ENCODE measurements at regions not wholly inside any gene's neighbourhood (a gene's known extent, or its start where the extent isn't known, plus 50 kb on each side); places are given as distances from the start of the nearest gene placed in this dataset.

DNA sequence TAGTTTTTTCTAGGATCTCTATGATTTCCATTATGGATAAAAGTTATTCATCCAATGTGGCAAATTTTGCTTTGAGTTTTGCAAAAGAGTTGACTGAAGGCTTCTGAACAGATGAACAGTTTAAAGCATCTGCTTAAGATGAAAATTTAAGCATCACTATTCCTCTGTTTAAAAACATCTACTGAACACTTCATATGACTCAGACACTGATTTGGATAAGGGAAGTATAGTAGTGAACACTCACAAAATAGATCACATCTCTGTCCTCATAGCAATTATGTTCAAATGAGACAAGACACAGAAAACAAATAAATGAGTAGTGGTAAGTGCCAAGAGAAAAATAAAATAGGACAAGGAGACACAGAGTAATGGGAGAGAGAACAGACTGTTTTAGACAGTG lies 157.3 kb downstream of the MBL2 start:
- no peak for DNase-seq

DNA sequence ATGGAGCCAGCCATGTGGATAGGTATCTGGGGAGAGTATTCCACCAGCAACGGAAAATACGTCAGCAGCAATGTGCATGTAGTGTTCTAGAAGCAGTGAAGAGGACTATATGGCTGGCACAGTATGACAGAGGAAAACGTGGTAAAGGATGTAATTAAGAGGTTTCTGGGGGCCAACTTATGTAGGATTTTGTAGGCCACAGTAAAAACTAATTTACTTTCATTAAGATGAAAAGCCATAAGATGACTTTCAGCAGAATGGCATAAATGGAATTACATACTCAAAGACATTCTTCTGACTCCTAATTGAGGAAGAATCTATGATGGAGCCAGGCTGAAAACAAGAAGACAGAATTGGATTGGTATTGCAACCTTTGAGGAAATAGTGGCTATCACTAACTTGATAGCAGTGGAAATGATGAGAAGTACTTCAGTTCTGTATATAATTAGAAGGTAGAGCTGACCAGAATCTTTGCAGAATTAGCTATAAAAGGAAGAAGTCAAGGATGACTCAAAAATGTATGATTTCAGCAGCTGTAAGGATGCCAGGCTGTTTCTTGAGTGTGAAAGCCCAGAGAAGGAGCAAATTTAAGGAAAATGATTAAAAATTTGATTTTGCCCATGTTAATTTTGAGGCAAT lies 156.7 kb downstream of the MBL2 start:
- no peak for DNase-seq

DNA sequence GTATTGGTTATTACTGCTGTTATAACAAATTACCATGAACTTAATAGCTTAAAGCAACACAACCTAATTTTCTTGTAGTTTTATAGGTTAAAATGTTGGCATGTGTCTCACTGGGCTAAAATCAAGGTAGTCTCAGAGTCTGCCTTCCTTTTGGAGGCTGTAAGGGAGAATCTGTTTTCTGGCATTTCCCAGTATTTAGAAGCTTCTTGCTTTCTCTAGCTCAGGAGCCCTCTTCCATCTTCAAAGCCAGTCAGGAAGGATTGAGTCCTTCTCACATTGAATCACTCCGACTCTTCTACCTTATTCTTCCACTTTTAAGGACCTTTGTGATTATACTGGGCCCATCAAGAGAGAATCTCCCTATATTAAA lies 156.2 kb downstream of the MBL2 start:
- no peak for DNase-seq

DNA sequence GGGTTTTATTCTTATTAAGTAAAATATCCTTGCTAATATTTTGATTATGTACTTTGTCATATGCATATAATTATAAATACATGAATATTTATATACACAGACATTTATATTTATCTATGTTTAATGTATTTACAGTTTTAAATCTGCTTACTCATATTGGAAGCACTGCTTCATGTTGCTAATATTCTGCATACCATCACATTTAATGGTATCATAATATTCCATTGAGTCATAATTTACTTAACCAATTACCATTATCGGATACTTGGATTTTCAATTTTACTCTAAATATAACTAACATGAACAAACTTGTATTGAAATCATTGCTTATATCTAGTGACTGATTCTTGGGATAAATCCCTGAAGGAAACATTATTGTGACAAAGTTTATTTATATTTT lies 155.2 kb downstream of the MBL2 start:
- DNase-seq: no peak

DNA sequence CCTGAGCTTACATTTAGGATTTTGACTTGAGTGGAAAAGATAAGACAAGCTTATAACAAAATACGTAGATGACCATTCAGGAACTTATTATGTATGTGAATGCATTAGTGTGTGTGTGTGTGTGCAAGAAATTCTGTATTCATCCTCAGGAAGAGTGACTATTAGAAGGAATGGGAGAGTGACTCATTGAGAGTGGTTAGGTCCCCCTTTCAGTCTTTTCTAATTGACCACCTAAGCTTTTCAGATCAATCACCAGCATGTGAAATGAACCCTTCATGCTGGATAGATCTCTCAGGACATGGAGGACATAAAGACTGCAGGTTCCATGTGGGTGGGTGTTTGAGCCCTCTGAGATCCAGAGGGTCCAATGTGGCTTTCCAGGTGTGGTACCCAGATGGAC lies 153.5 kb downstream of the MBL2 start:
- DNase-seq: no peak

DNA sequence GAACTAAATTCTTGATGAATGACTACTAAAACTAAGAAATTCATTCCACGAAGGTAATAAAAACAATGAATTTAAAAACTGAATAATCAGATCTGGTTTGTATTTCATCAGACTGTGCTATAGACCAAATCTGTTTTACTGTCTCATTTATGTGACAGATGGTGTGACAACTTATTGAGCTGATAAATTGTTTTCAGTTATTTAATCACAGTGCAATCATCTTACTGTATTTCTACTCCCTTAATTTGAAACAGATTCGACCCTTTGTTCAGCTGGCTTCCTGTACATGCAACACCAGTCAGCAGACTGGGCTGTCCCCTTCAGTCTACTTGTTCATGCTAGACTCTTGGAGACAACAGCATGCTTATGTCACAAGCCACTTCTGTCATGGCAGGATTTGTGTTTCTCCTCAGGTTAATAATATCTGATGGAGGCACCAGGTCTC lies 150.9 kb downstream of the MBL2 start:
- DNase-seq: no peak

DNA sequence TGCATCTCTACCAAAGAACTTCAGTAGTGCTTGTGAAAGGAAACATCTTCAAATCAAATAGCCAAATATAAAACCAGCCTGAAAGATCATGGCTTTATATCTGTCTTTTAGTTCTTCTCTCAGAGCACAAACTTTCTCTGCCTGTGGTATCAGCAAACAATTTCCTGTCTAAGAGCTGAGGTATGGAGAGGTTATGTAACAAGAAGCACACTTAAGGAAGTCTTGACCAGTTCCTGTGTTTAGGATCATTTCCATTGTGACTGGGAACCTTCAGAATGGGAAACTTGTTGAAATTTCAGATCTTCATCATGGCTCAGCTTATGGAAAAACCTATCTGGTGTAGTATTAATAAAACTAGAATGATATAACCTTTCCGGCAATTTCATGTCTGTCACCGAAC lies 148.8 kb downstream of the MBL2 start:
- no peak for DNase-seq

DNA sequence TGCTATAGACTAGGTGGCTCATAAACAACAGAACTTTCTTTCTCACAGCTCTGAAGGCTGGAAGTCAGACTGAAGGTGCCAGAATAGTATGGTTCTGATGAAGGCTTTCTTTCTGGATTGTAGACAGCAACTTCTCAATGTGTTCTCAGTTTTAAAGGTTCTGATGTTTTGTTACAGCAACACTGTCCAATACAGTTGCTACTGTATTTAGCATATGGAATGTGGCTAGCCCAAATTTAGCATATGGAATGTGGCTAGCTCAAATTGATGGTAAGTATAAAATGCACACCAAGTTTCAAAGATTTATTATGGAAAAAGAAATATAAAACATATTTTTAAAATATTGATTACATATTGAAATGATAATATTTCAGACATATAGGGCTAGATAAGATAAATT lies 145.3 kb downstream of the MBL2 start:
- no peak for DNase-seq

DNA sequence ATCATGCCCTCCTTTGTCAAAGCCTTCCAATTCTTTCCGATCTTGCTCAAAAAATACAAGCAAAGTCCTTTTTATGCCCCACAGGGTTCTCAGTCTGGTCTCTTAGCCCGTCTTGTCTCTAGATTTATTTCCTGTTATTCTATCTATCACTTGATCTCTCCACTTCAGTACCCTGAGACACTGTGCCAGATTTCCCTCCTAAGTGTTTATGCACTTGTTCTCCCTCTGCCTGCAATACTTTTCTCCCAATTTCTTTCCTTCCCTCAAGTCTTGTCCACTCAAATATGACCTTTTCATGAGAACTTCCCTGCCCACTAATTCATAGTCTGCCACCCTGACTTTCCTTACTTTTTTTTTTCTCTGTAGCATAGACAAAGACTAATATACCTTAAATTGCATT lies 141.4 kb downstream of the MBL2 start:
- no peak for DNase-seq

DNA sequence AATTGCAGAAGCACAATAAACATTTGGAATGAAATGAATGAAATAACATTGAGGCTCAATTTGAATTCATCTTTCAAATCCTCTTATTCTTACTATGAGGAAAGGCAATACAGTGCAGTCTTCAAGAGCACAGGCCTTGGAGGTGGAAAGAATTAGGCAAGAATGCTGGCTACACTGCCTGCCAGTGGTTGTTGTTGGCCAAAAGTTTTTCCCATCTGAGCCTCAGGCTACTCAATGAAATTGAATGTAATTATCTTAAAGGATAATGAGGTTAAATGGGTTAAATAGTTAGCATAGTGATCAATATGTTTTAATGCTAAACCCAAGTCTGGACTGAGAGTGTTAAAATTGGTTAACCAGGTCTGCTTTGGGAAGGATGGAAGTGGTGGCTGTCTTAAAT lies 140.9 kb downstream of the MBL2 start:
- no peak for DNase-seq

DNA sequence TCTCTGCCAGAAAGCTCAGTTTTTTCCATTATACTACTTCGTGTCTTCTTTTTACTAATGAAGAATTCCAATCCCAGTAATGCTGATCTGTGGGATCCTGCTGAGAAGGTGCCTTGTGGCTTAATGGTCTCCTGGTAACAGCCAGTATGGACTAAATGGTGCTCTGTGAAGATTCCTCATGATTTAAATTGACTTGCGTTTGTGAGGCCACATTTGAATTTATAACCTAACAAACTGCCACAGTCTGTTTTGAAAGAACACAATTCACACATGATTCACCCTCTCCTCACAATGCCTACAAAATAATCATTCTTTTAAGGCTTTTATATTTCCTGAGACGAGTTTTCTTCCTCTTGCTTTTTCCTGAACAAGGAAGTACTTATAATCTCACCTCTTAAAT lies 140.0 kb downstream of the MBL2 start:
- no peak for DNase-seq

DNA sequence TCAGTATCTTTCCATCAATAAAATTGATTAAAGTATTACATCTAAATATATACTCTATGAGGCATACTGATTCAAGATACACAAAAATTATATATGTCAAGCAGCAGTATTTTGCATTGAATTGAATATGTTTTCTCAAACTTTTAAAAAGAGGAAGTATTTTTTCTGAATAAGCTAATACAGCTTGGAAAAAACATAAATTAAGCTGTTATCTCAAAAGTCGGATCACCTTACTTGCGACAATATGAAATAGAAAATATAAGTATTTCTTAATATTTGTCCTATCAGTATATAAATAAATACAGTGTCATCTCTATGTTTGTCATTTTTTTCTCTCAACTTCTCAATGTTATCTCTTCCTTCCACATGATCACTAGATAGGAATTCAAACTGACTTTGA lies 139.3 kb downstream of the MBL2 start:
- no peak for DNase-seq

DNA sequence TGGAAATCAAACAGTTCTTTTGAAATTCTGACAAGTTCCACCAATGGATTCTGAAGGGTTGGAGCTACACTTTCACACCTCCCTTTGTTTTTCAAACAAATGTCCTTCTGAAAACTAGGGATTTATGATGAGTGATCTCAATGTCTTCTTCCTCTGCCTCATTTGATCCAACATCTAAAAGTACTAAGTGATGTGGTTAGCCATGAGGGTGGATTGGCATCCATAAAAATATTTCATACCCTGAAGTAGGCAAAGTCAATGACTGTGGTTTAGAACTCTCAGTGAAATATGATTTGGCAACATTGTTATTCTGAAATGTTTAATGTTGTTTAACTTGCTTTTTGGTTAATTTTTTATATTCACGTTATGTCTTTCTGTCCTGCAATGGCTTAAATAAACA lies 136.9 kb downstream of the MBL2 start:
- DNase-seq: no peak

DNA sequence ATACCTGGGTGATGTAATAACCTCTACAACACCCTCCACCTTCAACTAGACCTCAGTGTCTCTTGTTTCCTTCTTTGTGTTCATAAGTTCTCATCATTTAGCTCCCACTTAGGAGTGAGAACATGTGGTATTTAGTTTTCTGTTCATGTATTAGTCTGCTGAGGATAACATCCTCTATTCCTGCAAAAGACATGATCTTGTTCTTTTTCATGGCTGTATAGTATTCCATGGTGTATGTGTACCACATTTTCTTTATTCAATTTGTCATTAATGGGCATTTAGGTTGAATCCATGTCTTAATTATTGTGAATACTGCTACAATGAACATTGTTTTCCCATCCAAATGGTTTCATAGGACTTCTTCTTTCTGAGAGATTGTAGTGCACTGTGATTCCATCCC lies 135.7 kb downstream of the MBL2 start:
- no peak for DNase-seq

DNA sequence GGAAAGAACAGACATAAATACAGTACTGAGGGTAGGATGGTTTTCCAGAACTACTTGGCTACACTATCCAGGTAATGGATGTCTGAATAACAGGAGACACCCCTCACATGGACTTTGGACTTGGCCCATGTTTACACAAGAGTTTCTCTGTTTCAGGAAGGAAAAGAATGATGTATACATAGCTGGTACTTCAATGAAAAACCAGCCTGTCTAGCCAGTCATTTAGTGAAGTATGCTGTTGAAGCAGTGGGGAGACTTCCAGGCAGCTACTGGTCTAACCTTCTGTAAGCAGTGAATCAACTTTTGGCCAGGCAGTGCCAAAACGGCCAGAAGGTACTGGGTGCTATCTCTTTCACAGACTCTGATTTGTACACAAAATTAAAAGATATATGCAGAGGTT lies 135.0 kb downstream of the MBL2 start:
- DNase-seq: no peak

DNA sequence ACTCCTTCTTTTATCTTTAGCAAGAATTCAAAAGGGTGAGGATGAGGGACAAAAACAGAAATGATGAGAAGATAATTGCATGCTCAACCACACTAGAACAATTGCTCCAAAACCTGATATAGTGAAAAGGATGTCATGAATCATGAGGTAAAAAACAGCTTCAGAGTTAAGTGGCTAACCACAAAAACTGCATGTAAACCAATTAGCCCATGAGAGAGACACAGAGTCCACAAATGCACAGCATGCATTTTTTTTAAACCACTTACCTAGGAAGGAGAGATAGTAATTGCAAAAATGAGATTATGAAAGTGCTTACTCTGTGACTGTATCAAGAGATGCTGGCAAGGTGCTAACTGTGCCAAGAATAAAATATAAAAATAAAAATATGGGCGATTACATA lies 132.9 kb downstream of the MBL2 start:
- DNase-seq: no peak

DNA sequence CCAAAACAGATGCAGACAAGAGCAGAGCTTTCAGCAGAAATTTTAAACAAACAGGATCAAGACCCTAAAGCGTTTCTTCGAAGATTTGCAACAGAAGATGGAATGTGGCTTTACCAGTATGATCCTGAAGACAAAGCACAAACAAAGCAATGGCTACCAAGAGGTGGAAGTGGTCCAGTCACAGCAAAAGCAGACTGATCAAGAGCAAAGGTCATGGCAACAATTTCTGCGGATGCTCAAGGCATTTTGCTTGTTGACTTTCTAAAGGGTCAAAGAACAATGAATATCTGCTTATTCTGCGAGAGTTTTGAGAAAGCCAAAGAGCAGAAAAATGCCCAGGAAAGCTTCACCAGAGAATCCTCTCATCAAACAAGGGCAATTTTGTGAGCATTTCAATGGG lies 130.4 kb downstream of the MBL2 start:
- no peak for DNase-seq

DNA sequence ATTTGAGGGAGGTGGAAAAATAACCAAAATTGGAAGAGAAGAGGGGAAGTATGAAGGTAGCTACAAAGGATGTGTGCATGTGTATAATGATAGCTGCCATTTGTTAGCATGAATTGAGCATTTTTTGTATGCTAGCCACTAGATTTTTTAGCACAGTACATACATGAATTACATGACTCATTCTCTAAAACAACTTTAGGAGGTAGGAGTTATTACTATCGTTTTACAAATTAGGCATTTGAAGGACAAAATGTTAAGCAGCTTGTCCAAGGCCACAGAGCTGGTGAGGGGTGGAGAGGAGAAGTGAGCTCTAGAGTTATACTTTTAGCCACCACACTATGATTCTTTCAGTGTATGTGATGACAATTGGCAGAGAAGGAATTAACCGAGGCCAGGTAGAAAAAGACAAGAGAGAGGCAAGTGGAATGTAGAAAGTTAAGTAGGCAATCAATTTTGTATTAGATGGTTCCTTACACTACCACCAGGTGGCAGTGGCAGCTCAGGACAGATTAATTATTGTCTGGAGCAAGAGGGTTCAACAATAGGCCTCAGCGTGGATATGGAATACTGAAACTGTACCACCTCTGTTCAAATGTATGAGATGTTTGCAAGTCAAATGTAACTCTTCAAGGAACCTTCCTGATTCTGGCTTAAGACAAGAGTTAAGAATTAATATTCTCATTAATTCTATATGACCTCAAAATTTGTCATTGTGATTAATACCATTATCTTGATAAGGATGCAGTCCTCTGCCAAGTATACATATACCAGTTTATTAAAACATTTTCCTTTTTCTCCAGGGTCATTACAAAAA lies 128.0 kb downstream of the MBL2 start:
- peak; percentile 17 to 18 for DNase-seq

DNA sequence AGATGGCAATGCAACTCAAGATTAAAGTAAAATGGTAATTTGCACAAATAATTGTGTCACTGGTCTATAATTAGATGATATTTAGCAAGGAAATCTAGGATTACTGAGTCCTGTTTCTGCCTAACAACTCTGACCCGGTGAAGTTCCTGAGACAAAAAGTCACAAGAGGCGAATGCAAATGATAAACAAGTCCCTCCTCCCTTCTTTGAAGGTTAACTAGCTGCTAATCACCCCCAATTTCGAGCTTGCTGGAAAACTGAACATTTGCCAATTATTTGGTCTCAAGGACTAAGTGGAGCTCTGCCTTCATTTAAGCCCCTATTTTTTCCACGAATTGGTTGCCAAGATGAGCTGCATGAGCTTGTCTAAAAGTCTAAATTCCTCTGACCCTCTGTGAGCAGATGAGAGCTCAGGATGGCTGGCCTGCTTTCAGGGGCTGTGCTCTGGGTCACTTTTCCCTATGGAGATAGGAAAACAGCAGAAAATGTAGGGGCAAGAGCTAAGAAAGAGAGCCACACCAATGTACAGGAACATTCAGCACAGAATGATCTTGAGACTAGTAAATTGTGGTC lies 127.3 kb downstream of the MBL2 start:
- no peak for DNase-seq

DNA sequence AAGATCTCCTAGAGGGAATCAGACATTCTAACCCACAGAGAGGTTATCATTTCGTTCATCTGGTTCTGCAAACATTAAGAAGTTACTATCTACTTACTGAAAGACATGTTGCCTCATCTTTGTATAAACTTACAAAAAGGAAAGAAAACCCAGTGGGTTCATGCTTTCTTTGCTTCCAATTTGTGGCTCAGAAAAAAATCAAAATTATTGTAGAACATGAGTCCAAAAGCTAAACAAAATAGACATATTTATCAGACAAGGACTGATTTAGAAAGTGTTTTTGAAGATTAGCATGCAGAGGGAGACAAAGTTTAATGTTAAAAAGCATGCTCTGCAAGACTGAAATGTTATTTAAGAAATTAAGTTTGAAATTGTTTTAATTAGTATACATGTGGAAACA lies 123.1 kb downstream of the MBL2 start:
- no peak for DNase-seq

DNA sequence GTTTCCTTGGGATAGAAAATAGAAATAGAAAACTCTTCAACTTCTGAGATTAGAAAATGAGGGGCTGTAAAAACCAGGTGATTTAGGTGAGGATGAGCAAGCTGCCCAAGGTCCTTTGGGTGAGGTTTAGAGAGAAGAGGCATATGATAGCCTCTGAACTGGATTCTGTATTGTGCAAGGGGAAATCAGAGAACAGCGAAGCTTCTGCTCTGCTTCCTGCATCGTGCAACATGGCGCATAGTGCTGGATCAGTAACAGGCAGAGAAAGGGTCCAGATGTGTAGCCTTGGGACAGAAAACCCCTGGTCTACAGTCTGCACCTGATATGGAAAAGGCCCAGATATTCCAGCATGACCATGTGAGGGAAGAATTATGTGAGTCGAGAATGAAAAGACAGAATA lies 121.7 kb downstream of the MBL2 start:
- DNase-seq: no peak

DNA sequence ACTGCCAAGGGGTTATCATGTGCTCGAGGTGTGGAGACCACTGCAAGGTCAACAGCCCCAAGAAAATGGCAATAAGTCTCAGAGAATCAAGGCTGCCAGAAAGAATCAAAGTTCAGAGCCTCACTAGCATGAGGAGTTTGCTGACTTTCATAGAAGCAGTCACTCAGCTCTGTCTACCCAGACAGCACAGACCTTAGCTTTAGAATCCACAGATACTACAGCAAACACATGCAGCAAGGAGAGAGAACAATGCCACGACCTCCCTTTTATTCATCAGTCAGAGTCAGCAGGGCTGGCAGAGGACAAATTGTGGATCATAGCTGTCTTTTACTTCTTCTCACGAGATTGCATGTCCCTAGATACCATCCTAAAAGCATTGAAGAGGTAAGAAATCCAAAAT lies 121.3 kb downstream of the MBL2 start:
- DNase-seq: no peak

DNA sequence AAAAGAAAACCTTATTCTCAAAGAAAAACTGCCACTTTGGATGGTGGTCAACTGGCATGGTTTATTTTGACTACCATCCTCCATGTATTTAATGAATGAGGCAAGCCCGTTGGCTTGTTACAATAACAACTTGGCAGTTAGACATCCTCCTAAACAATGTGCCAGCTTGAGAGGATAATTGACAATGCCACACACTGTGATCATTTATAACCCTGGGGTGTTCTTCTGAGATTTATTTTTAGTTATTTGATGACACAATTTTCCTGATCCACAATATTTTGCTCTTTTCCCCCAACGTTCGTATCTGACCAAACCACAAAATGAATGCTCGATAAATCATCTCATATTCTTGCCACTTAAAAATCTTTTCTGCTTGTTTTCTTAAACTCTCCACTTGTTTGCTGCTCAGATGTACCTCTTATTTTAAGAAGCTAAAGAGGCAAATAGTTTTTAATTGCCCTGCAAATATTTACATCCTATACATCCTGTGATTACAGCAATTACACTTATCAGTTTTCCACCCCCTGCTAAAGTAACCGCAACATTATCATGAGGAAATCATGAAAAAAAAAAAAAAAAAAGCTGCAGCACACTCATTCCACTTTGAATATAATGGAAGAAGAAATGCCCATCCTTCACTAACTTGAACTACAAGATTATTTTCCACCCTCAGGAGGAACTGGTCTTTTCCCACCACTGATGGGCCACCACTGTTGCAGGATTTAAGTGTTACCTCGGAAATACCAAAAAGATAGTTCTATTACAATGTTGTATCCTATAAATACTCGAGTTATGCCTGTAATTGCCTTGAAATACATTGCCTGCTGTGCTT lies 119.9 kb downstream of the MBL2 start:
- DNase-seq: no peak

Measured in activated T-cell treated with anti-CD3 and anti-CD28 coated beads, Interleukin-2, amount 50 U/mL, for 48 hours (primary cell).